Activated CD8-positive, alpha-beta memory T cell treated with anti-CD3 and anti-CD28 coated beads, Interleukin-2, amount 10 ng/mL, durations not matched to agents 7 days and 5 days (primary cell): ENCODE measurements at regions not wholly inside any gene's neighbourhood (a gene's known extent, or its start where the extent isn't known, plus 50 kb on each side); places are given as distances from the start of the nearest gene placed in this dataset.
"Not testable (repeated sequence)": the region's sequence is repeated elsewhere in the genome, so short reads cannot be mapped to it uniquely, and the experiment has no call there.

Experiments used
- ATAC-seq: fragments of 150-1000 bp; cut with Tn5 transposase; one replicate; pipeline ENCODE4 v1.10.0; 2021; ENCODE audit warnings: moderate library complexity
- CTCF ChIA-PET: fragments of 350-600 bp; sonication (Branson Sonifier 250); formaldehyde crosslinking; loops from one replicate; lab custom pipeline; 2021; ENCODE audit warnings: antibody characterized with exemption; lab: Charles Lee
- DNase-seq: peaks from one replicate; pipeline ENCODE4 v3.0.0-alpha.2; 2020
- H3K27ac Mint-ChIP-seq: one replicate; pipeline ENCODE4 v1.8.0; 2021; ENCODE audit warnings: mild to moderate bottlenecking, mixed read lengths
- H3K27me3 Mint-ChIP-seq: one replicate; pipeline ENCODE4 v1.8.0; 2021; ENCODE audit warnings: mixed read lengths
- H3K36me3 Mint-ChIP-seq: one replicate; pipeline ENCODE4 v1.8.0; 2021; ENCODE audit warnings: mild to moderate bottlenecking, mixed read lengths
- H3K4me1 Mint-ChIP-seq: one replicate; pipeline ENCODE4 v1.8.0; 2021; ENCODE audit warnings: mixed read lengths
- H3K4me3 Mint-ChIP-seq: one replicate; pipeline ENCODE4 v1.8.0; 2021; ENCODE audit warnings: mild to moderate bottlenecking, moderate library complexity, mixed read lengths
- H3K9me3 Mint-ChIP-seq: one replicate; pipeline ENCODE4 v1.8.0; 2022; ENCODE audit warnings: low read depth, mixed read lengths

- Mint-ChIP-seq H3K27ac (no peak overlapping the region), H3K36me3 (no peaks in the 10 kb centered on the region)
Measured at GRCh38 chr2:48219234-48219554, 95.3 kb upstream of the FOXN2 start.

GRCh38 chr2:48219555-48220436, 94.7 kb upstream of the FOXN2 start:
- H3K27ac Mint-ChIP-seq, result no peak overlapping the region
- H3K9me3 Mint-ChIP-seq, result no peaks in the 10 kb centered on the region
- CTCF ChIA-PET, result no interaction called here
- no peaks in the 10 kb centered on the region for H3K27me3 Mint-ChIP-seq
- no peaks in the 10 kb centered on the region for H3K4me1 Mint-ChIP-seq
- no peak overlapping the region for H3K4me3 Mint-ChIP-seq
- no peak for ATAC-seq
- DNase-seq, result no peak
- no peaks in the 10 kb centered on the region for H3K36me3 Mint-ChIP-seq

More at GRCh38 chr2:48219234-48219554, 95.3 kb upstream of the FOXN2 start:
- ATAC-seq (no peak), DNase-seq (no peak)
- Mint-ChIP-seq H3K27me3 (no peaks in the 10 kb centered on the region), H3K9me3 (no peaks in the 10 kb centered on the region), H3K4me1 (no peaks in the 10 kb centered on the region), H3K4me3 (no peak overlapping the region)
- CTCF ChIA-PET, result no interaction called here

- no peak overlapping the region for H3K4me3 Mint-ChIP-seq
- H3K36me3 Mint-ChIP-seq, result no peaks in the 10 kb centered on the region
- H3K27me3 Mint-ChIP-seq, result no peaks in the 10 kb centered on the region
- CTCF ChIA-PET, result no interaction called here
- H3K4me1 Mint-ChIP-seq, result no peaks in the 10 kb centered on the region
- H3K9me3 Mint-ChIP-seq, result no peaks in the 10 kb centered on the region
- ATAC-seq (no peak), DNase-seq (no peak)
- no peak overlapping the region for H3K27ac Mint-ChIP-seq
Measured at GRCh38 chr2:48220501-48220900, 94.0 kb upstream of the FOXN2 start.

GRCh38 chr2:48221846-48222516, 92.5 kb upstream of the FOXN2 start:
- H3K4me1 Mint-ChIP-seq, result no peaks in the 10 kb centered on the region
- H3K27me3 Mint-ChIP-seq, result no peaks in the 10 kb centered on the region
- CTCF ChIA-PET, result no interaction called here
- H3K9me3 Mint-ChIP-seq, result no peaks in the 10 kb centered on the region
- DNase-seq, result no peak
- H3K36me3 Mint-ChIP-seq, result no peaks in the 10 kb centered on the region
- no peak overlapping the region for H3K27ac Mint-ChIP-seq
- no peak overlapping the region for H3K4me3 Mint-ChIP-seq
- ATAC-seq, result no peak

- no peak overlapping the region for H3K27ac Mint-ChIP-seq
- no peak for ATAC-seq
- peaks cover 6% of the 10 kb centered on the region for H3K4me1 Mint-ChIP-seq
- no peak for DNase-seq
- H3K36me3 Mint-ChIP-seq, result no peaks in the 10 kb centered on the region
- CTCF ChIA-PET, result no interaction called here
- no peak overlapping the region for H3K4me3 Mint-ChIP-seq
- no peaks in the 10 kb centered on the region for H3K9me3 Mint-ChIP-seq
- H3K27me3 Mint-ChIP-seq, result no peaks in the 10 kb centered on the region
Measured at GRCh38 chr2:48227617-48228344, 86.7 kb upstream of the FOXN2 start.

- no peaks in the 10 kb centered on the region for H3K27me3 Mint-ChIP-seq
- H3K4me3 Mint-ChIP-seq, result no peak overlapping the region
- CTCF ChIA-PET, result no interaction called here
- no peaks in the 10 kb centered on the region for H3K9me3 Mint-ChIP-seq
- DNase-seq, result no peak
- H3K36me3 Mint-ChIP-seq, result peaks cover 3% of the 10 kb centered on the region
- H3K4me1 Mint-ChIP-seq, result peaks cover 11% of the 10 kb centered on the region
- ATAC-seq, result no peak
- no peak overlapping the region for H3K27ac Mint-ChIP-seq
Measured at GRCh38 chr2:48228345-48228684, 86.2 kb upstream of the FOXN2 start.

GRCh38 chr2:48229063-48229462, 85.4 kb upstream of the FOXN2 start:
- CTCF ChIA-PET, result no interaction called here
- H3K4me1 Mint-ChIP-seq, result peaks cover 13% of the 10 kb centered on the region
- no peaks in the 10 kb centered on the region for H3K9me3 Mint-ChIP-seq
- H3K27me3 Mint-ChIP-seq, result no peaks in the 10 kb centered on the region
- no peak for DNase-seq
- H3K36me3 Mint-ChIP-seq, result peaks cover 3% of the 10 kb centered on the region
- no peak overlapping the region for H3K27ac Mint-ChIP-seq
- ATAC-seq, result no peak
- no peak overlapping the region for H3K4me3 Mint-ChIP-seq

- ATAC-seq (no peak), DNase-seq (no peak)
- H3K27me3 Mint-ChIP-seq, result no peaks in the 10 kb centered on the region
- no peak overlapping the region for H3K27ac Mint-ChIP-seq
- H3K4me3 Mint-ChIP-seq, result no peak overlapping the region
- peaks cover 13% of the 10 kb centered on the region for H3K4me1 Mint-ChIP-seq
- H3K36me3 Mint-ChIP-seq, result peaks cover 3% of the 10 kb centered on the region
- H3K9me3 Mint-ChIP-seq, result no peaks in the 10 kb centered on the region
- CTCF ChIA-PET, result interaction anchor here (1.9 kb wide), 1 partner anchor 12 kb away, joined by 4 read pairs; no protein-coding TSS in a partner anchor
Measured at GRCh38 chr2:48230834-48231233, 83.6 kb upstream of the FOXN2 start.

- no peak for DNase-seq
- no peak overlapping the region for H3K27ac Mint-ChIP-seq
- no peaks in the 10 kb centered on the region for H3K9me3 Mint-ChIP-seq
- ATAC-seq, result no peak
- CTCF ChIA-PET, result no interaction called here
- H3K4me1 Mint-ChIP-seq, result peaks cover 21% of the 10 kb centered on the region
- no peaks in the 10 kb centered on the region for H3K27me3 Mint-ChIP-seq
- H3K36me3 Mint-ChIP-seq, result peaks cover 4% of the 10 kb centered on the region
- H3K4me3 Mint-ChIP-seq, result no peak overlapping the region
Measured at GRCh38 chr2:48232351-48232750, 82.1 kb upstream of the FOXN2 start.

GRCh38 chr2:48233005-48233404, 81.5 kb upstream of the FOXN2 start:
- Mint-ChIP-seq H3K9me3 (no peaks in the 10 kb centered on the region), H3K4me3 (no peak overlapping the region), H3K4me1 (peaks cover 21% of the 10 kb centered on the region), H3K27ac (no peak overlapping the region), H3K27me3 (no peaks in the 10 kb centered on the region), H3K36me3 (peaks cover 5% of the 10 kb centered on the region)
- peak; percentile 87 for ATAC-seq
- CTCF ChIA-PET, result no interaction called here
- peak; percentile 67 for DNase-seq

- not testable (repeated sequence) for H3K36me3 Mint-ChIP-seq, H3K9me3 Mint-ChIP-seq, DNase-seq, H3K27ac Mint-ChIP-seq, H3K4me3 Mint-ChIP-seq, ATAC-seq, H3K27me3 Mint-ChIP-seq
- CTCF ChIA-PET, result interaction anchor here (1.0 kb wide), 1 partner anchor 17 kb away, joined by 3 read pairs; no protein-coding TSS in a partner anchor
- H3K4me1 Mint-ChIP-seq, result peaks cover 21% of the 10 kb centered on the region
Measured at GRCh38 chr2:48233824-48234223, 80.7 kb upstream of the FOXN2 start.

- ATAC-seq (no peak), DNase-seq (no peak)
- no peak overlapping the region for H3K27ac Mint-ChIP-seq
- H3K27me3 Mint-ChIP-seq, result no peaks in the 10 kb centered on the region
- peaks cover 8% of the 10 kb centered on the region for H3K36me3 Mint-ChIP-seq
- CTCF ChIA-PET, result interaction anchor here (0.9 kb wide), 1 partner anchor 11 kb away, joined by 5 read pairs; no protein-coding TSS in a partner anchor
- peaks cover 2% of the 10 kb centered on the region for H3K9me3 Mint-ChIP-seq
- H3K4me1 Mint-ChIP-seq, result peaks cover 21% of the 10 kb centered on the region
- no peak overlapping the region for H3K4me3 Mint-ChIP-seq
Measured at GRCh38 chr2:48235076-48235475, 79.4 kb upstream of the FOXN2 start.

- H3K4me1 Mint-ChIP-seq, result peaks cover 10% of the 10 kb centered on the region
- peaks cover 2% of the 10 kb centered on the region for H3K9me3 Mint-ChIP-seq
- H3K36me3 Mint-ChIP-seq, result peaks cover 6% of the 10 kb centered on the region
- ATAC-seq (no peak), DNase-seq (no peak)
- H3K27ac Mint-ChIP-seq, result no peak overlapping the region
- CTCF ChIA-PET, result no interaction called here
- H3K4me3 Mint-ChIP-seq, result no peak overlapping the region
- H3K27me3 Mint-ChIP-seq, result no peaks in the 10 kb centered on the region
Measured at GRCh38 chr2:48238381-48238780, 76.1 kb upstream of the FOXN2 start.
